Activated CD8-positive, alpha-beta memory T cell treated with anti-CD3 and anti-CD28 coated beads, Interleukin-2, amount 50 U/mL, for 4 hours (primary cell): ENCODE measurements at regions not wholly inside any gene's neighbourhood (a gene's known extent, or its start where the extent isn't known, plus 50 kb on each side); places are given as distances from the start of the nearest gene placed in this dataset.

ENCODE experiments used
- DNase-seq: peaks from one replicate; pipeline ENCODE4 v3.0.0-alpha.2; 2020

- DNase-seq, result no peak
Observed at GRCh38 chr7:118085000-118085399, 99.0 kb upstream of the LSM8 start.

- DNase-seq, result no peak
Observed at GRCh38 chr7:118087126-118087525, 96.8 kb upstream of the LSM8 start.

GRCh38 chr7:118094044-118094443, 89.9 kb upstream of the LSM8 start:
- no peak for DNase-seq

DNA sequence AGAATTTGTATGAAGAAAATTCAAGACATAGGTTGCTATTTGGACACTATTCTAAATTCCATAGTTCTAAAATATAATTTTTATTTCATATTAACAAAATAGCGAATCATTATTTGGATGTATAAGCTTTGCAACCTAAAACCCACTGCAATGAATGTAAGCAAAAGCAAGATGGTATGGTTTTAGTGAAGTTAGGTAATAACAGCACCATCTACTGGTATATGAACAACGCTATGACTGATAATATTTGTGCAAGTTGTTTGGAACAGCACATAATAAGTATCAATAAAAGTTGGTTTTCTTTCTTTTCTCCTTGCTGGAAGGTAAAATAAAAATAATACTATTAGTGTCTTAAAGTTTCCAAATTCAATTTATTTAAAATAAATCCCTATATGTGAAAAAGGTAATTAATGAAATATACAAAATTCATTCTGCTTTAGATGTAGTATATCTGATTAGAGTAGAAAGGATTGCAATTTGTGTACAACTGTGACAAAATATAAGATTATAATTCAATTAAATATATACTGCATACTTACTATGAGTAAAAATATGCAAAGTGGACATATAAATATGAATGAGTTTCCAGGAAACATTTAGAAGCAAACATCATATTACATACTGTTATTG, 79.0 kb upstream of the LSM8 start:
- DNase-seq, result no peak

DNA sequence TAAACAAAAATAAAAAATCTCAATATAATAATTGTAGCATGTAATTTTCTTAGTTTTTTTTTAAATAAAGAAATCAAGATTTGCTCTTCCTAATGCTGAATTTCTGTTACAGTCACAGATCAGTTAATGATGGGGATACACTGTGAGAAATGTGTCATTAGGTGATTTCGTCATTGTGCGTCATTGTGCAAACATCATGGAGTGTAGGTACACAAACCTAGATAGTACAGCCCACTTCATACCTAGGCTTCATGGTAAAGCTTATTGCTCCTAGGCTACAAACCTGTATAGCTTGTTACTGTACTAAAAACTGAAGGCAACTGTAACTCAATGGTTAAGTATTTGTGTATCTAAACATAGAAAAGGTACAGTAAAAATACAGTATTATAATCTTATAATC, 74.4 kb upstream of the LSM8 start:
- DNase-seq, result no peak

DNA sequence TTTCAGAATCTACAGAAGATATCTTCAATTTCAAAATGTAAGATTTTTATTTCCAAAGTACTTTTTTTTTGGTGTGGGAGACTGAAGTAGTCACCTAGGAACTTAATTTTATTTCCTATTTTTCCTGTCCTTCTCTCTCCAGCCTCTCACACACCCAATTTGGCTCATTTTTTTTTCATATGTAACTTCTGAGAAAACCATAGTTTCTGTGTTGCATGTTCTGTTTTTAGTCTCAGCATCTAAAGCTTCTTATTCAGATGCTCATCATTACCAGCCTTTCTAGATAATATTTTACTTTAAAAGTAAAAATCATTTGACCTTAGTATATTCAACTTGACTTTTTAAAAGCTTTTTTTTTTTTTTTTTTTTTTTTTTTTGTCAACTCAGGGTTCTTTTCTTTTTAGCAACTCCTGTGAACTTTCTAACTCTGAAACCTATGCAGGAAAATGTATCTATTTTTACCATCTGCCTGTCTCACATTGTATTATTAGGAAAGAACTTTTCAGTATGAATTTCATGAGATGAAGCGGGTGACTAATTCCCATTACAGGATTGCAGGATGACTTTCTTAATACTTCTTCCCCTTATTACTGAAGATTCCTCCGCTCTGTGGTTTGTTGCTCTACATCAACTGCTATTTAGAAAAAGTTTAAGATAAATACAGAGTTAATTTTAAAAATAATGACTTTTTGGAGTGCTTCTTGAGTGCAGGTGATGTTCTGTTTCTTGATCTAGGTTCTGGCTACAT, 73.6 kb upstream of the LSM8 start:
- DNase-seq, result no peak

DNA sequence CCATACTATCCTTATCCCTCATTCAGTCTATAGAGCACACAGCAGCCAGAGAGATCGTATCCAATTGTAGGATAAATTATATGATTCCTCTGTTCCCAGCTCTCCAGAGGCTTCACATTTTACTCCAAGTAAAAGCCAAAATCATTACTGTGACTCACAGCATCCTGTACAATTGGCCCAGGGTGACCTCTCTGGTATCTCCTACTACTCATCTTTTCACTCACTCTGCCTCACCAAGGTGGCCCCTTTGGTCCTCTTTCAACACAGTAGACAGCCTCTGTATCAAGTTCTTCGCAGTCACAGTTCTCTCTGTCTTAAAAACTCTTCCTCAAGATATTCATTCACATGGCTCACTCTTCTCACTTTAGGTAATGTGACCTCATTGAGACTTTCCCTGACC, 72.6 kb upstream of the LSM8 start:
- no peak for DNase-seq

DNA sequence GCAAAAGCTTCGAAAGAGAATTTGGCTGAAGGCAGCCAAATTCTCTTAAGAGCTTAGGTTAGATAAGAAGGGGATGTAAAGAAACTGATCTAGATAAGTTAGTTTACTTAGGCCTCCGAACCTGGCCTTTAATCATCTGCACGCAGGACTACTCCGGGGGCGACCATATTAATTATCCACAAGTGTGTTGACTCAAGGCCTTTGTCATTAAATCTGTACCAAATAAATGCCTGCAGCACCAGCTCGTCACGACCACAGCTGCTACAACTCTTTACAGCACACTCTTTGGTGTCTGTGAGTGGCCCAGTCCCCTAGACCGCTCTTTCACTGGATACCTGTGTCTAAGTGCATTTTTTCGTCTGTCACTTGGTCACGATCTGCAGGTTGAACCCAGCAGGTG, 69.8 kb upstream of the LSM8 start:
- no peak for DNase-seq

GRCh38 chr7:118129041-118129795, 54.7 kb upstream of the LSM8 start:
- no peak for DNase-seq

DNA sequence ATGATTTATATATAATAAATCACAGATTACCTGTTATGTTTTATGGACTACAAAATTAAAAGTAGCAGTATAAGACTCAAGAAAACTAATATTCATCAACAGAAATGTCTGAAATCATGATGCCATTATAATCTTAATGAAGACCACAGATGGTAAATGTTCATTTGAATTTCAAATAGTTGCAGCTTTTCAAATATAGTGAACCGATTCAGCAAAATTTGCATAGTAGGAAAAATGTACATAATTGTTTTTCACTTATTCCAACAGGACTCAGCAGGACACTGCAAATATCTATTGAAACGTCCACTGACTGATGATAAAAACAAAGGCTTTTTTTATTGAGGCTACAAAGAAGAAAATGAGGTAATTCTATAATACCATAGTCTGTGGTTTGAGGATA, 51.2 kb upstream of the LSM8 start:
- DNase-seq, result no peak
